Fibroblast of the aortic adventitia (primary cell): ENCODE measurements at regions not wholly inside any gene's neighbourhood (a gene's known extent, or its start where the extent isn't known, plus 50 kb on each side); places are given as distances from the start of the nearest gene placed in this dataset.

Source experiments
- DNase-seq: peaks from one replicate; pipeline ENCODE4 v3.0.0-alpha.2; 2010; ENCODE audit warnings: low read depth
- H3K4me3 ChIP-seq: 2 replicates; pipeline ENCODE4 v1.5.1; 2011; ENCODE audit warnings: low read depth, mild to moderate bottlenecking, control low read depth, low read length, moderate library complexity
- CTCF ChIP-seq: IDR thresholded peaks from 2 replicates; pipeline ENCODE4 v1.5.1; 2011; ENCODE audit warnings: mild to moderate bottlenecking, low read length, control low read depth, inconsistent platforms; ENCODE audit not compliant: insufficient read depth

- DNase-seq, result no peak
- TF ChIP-seq CTCF, result no peak
- no peak overlapping the region for H3K4me3 ChIP-seq
These were observed 270.4 kb upstream of the FKBP1C start for GRCh38 chr6:62940848-62941247.

GRCh38 chr6:62942000-62942399, 269.3 kb upstream of the FKBP1C start:
- H3K4me3 ChIP-seq, result no peak overlapping the region
- DNase-seq, result no peak
- no peak for TF ChIP-seq CTCF

- TF ChIP-seq CTCF, result no peak
- no peak overlapping the region for H3K4me3 ChIP-seq
- DNase-seq, result no peak
These were observed 242.4 kb upstream of the FKBP1C start for GRCh38 chr6:62968834-62969233.

- no peak for DNase-seq
- TF ChIP-seq CTCF, result no peak
- H3K4me3 ChIP-seq, result no peak overlapping the region
These were observed 239.2 kb upstream of the FKBP1C start for GRCh38 chr6:62971976-62972658.

GRCh38 chr6:62974452-62974851, 236.8 kb upstream of the FKBP1C start:
- TF ChIP-seq CTCF, result no peak
- DNase-seq, result no peak
- no peak overlapping the region for H3K4me3 ChIP-seq

GRCh38 chr6:62976566-62976965, 234.7 kb upstream of the FKBP1C start:
- H3K4me3 ChIP-seq, result no peak overlapping the region
- no peak for TF ChIP-seq CTCF
- no peak for DNase-seq

GRCh38 chr6:62978920-62979319, 232.3 kb upstream of the FKBP1C start:
- DNase-seq, result no peak
- no peak for TF ChIP-seq CTCF
- no peak overlapping the region for H3K4me3 ChIP-seq
